ENCODE measurements at regions not wholly inside any gene's neighbourhood (a gene's known extent, or its start where the extent isn't known, plus 50 kb on each side); places are given as distances from the start of the nearest gene placed in this dataset.

DNA sequence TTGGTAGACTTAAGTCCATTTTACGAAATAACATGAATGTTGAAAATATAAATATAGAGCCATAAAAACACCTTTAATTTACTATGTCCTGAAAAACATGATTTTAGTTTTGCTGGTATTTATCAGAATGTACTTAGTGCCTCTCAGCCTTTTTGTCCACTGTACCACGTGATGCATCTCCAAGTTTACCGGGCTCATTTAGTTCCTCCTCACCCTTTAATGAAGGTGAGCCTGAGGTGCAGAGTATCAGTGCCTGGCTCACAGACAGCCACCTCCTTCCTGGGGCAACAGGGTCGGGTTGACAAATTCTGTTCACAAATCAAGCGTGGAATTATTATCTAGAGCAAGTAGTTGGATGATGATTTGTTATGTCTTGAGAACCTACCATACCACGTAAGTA lies 420.5 kb upstream of the MEIS1 start:
- POLR2A ChIA-PET: no interaction called here
- CTCF ChIA-PET: no interaction called here
- TF ChIP-seq ZNF416 (CRISPR knock-in tag; IDR thresholded peaks at IDR 0.05): no peak
- TF ChIP-seq, protein P1, sequence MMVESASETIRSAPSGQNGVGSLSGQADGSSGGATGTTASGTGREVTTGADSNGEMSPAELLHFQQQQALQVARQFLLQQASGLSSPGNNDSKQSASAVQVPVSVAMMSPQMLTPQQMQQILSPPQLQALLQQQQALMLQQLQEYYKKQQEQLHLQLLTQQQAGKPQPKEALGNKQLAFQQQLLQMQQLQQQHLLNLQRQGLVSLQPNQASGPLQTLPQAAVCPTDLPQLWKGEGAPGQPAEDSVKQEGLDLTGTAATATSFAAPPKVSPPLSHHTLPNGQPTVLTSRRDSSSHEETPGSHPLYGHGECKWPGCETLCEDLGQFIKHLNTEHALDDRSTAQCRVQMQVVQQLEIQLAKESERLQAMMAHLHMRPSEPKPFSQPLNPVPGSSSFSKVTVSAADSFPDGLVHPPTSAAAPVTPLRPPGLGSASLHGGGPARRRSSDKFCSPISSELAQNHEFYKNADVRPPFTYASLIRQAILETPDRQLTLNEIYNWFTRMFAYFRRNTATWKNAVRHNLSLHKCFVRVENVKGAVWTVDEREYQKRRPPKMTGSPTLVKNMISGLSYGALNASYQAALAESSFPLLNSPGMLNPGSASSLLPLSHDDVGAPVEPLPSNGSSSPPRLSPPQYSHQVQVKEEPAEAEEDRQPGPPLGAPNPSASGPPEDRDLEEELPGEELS (CRISPR knock-in tag; IDR thresholded peaks at IDR 0.05): no peak
- no peak for TF ChIP-seq GRHL2 (CRISPR knock-in tag; IDR thresholded peaks at IDR 0.05; ENCODE audit: insufficient replicate concordance, severe bottlenecking)
- TF ChIP-seq JUN (CRISPR knock-in tag; IDR thresholded peaks at IDR 0.05): no peak
- no peak for TF ChIP-seq NFE2L1 (CRISPR knock-in tag; IDR thresholded peaks at IDR 0.05)
- TF ChIP-seq CTCF (IDR thresholded peaks at IDR 0.05): no peak
- no peak for TF ChIP-seq USF1 (CRISPR knock-in tag; IDR thresholded peaks at IDR 0.05)
- TF ChIP-seq RORB (CRISPR knock-in tag; IDR thresholded peaks at IDR 0.05): no peak
- TF ChIP-seq E2F4 (CRISPR knock-in tag; IDR thresholded peaks at IDR 0.05; ENCODE audit: borderline replicate concordance, low read depth): no peak
- TF ChIP-seq, protein P2, sequence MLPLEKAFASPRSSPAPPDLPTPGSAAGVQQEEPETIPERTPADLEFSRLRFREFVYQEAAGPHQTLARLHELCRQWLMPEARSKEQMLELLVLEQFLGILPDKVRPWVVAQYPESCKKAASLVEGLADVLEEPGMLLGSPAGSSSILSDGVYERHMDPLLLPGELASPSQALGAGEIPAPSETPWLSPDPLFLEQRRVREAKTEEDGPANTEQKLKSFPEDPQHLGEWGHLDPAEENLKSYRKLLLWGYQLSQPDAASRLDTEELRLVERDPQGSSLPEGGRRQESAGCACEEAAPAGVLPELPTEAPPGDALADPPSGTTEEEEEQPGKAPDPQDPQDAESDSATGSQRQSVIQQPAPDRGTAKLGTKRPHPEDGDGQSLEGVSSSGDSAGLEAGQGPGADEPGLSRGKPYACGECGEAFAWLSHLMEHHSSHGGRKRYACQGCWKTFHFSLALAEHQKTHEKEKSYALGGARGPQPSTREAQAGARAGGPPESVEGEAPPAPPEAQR (CRISPR knock-in tag; IDR thresholded peaks at IDR 0.05): no peak
- TF ChIP-seq ZNF425 (CRISPR knock-in tag; conservative IDR thresholded peaks at IDR 0.05): no peak
- no peak for TF ChIP-seq ZNF396 (CRISPR knock-in tag; IDR thresholded peaks at IDR 0.05; ENCODE audit: borderline replicate concordance)
- TF ChIP-seq NR3C1 (CRISPR knock-in tag; conservative IDR thresholded peaks at IDR 0.05; ENCODE audit: low read depth): no peak
- no peak for TF ChIP-seq NR2C2 (CRISPR knock-in tag; IDR thresholded peaks at IDR 0.05)
- TF ChIP-seq ESRRA (CRISPR knock-in tag; IDR thresholded peaks at IDR 0.05; ENCODE audit: borderline replicate concordance): no peak
- no peak for TF ChIP-seq MXD4 (CRISPR knock-in tag; IDR thresholded peaks at IDR 0.05; ENCODE audit: borderline replicate concordance)
- no peak for TF ChIP-seq ATF3 (CRISPR knock-in tag; conservative IDR thresholded peaks at IDR 0.05)
- no peak for TF ChIP-seq SMAD3 (CRISPR knock-in tag; IDR thresholded peaks at IDR 0.05; ENCODE audit: borderline replicate concordance)
- TF ChIP-seq, protein P3, sequence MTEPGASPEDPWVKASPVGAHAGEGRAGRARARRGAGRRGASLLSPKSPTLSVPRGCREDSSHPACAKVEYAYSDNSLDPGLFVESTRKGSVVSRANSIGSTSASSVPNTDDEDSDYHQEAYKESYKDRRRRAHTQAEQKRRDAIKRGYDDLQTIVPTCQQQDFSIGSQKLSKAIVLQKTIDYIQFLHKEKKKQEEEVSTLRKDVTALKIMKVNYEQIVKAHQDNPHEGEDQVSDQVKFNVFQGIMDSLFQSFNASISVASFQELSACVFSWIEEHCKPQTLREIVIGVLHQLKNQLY (CRISPR knock-in tag; IDR thresholded peaks at IDR 0.05): no peak

More for the DNA sequence above, 420.5 kb upstream of the MEIS1 start:
- DNase-seq (ENCODE audit: low spot score): no peak
- Mint-ChIP-seq H3K27me3 (ENCODE audit: low read depth) (peaks cover 2% of the 10 kb centered on the region; the same call in 1 of the 2 replicates), H3K9me3 (peaks cover 20% of the 10 kb centered on the region), H3K36me3 (peaks cover 5% of the 10 kb centered on the region), H3K4me3 (no peak overlapping the region), H3K4me1 (peaks cover 2% of the 10 kb centered on the region; the same call in 1 of the 2 replicates), H3K27ac (no peak overlapping the region)
- ATAC-seq: no peak

Data from WTC11 (cell line).